PC-9 (cell line): ENCODE measurements at regions not wholly inside any gene's neighbourhood (a gene's known extent, or its start where the extent isn't known, plus 50 kb on each side); places are given as distances from the start of the nearest gene placed in this dataset.

Source experiments
- CTCF ChIP-seq: fragments of 200-600 bp; sonication (generic); conservative IDR thresholded peaks from 2 replicates; pipeline ENCODE4 v1.6.1; 2017; ENCODE audit warnings: mixed run types, antibody characterized with exemption, mild to moderate bottlenecking, moderate library complexity
- EZH2 ChIP-seq: fragments of 200-600 bp; sonication (generic); IDR thresholded peaks from 2 replicates; pipeline ENCODE4 v1.8.0; 2017; ENCODE audit warnings: antibody characterized with exemption, low read depth

- TF ChIP-seq CTCF: no peak
- no peak for TF ChIP-seq EZH2
These were observed 387.3 kb upstream of the TECRL start for GRCh38 chr4:64796581-64796980.
